ENCODE measurements at regions not wholly inside any gene's neighbourhood (a gene's known extent, or its start where the extent isn't known, plus 50 kb on each side); places are given as distances from the start of the nearest gene placed in this dataset.

DNA sequence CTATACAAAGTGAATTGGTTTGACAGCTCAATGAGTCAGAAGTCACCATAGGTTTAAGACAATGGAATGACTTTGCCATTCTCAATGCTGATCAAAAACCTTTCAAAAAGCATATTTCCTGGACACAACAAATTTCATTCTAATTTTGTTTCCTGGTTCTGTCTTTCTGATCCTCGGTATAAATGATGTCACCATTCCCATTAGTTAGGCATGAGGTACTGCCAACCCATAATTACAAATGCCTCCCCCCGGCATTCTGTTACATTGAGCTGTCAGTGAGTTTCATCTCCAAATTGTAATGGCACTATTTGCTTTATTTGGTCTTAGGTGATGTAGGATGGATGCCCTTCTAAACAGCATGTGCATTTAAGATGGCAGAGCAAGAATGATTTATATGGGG lies 81.7 kb upstream of the NFE2L3 start:
- no peaks in the 10 kb centered on the region for H3K9me3 ChIP-seq
- no peak overlapping the region for H3K4me3 ChIP-seq
- no peaks in the 10 kb centered on the region for H3K4me1 ChIP-seq
- ATAC-seq (no peak), DNase-seq (no peak)
- peaks cover 0 to 12% of the 10 kb centered on the region in 2 donors for H3K27me3 ChIP-seq
- no peaks in the 10 kb centered on the region for H3K36me3 ChIP-seq
- TF ChIP-seq, protein P1, sequence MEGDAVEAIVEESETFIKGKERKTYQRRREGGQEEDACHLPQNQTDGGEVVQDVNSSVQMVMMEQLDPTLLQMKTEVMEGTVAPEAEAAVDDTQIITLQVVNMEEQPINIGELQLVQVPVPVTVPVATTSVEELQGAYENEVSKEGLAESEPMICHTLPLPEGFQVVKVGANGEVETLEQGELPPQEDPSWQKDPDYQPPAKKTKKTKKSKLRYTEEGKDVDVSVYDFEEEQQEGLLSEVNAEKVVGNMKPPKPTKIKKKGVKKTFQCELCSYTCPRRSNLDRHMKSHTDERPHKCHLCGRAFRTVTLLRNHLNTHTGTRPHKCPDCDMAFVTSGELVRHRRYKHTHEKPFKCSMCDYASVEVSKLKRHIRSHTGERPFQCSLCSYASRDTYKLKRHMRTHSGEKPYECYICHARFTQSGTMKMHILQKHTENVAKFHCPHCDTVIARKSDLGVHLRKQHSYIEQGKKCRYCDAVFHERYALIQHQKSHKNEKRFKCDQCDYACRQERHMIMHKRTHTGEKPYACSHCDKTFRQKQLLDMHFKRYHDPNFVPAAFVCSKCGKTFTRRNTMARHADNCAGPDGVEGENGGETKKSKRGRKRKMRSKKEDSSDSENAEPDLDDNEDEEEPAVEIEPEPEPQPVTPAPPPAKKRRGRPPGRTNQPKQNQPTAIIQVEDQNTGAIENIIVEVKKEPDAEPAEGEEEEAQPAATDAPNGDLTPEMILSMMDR (IDR thresholded peaks at IDR 0.05) = no peak
- no peak overlapping the region for H3K27ac ChIP-seq
- intact Hi-C loops (cut with DNase I) = no loop called here

DNA sequence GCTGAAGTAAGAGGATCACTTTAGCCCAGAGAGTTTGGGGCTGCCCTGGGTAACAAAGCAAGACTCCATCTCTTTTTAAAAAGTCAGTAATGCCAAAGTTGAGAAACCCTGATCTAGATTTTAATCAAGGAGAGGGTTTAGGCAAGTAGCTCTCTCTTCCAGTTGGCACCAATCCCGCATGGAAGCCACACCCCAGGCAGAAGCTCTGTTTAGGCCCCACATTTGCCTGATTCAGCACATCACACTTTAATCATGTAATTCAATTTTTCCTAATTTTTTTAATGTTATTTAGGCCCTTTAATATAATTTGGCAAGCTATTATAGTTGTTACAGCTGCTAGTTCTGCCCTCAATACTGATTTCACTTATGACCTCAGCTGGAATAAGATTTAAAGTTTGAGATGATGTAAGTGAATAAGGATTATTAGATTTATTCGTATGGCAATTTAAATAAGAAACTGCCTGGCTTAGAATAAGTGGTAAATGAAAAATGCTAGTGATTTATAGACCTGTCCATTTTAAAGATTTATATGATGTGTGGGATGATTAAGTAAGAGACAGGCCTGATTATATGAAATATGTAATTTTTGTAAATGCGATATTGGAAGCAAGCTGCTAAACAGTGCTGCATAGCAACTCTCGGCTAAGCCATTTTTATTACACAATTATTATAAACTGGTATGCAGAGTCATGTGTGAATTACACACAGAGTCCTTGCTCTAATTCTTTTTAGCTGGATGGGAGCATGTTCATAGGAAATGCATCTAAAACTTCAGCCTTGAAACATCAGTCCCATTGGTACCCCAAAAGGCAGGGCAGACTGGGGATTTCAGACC lies 80.2 kb upstream of the NFE2L3 start:
- Histone ChIP-seq H3K27me3 (peaks cover 10 to 18% of the 10 kb centered on the region in 2 donors), H3K4me1 (no peaks in the 10 kb centered on the region), H3K9me3 (no peaks in the 10 kb centered on the region), H3K36me3 (no peaks in the 10 kb centered on the region), H3K4me3 (no peak overlapping the region), H3K27ac (no peak overlapping the region)
- TF ChIP-seq, protein P1 (IDR thresholded peaks at IDR 0.05) = no peak
- DNase-seq = peak in 1 of 4 donors; percentile 7
- intact Hi-C loops (cut with DNase I) = no loop called here
- no peak for ATAC-seq

DNA sequence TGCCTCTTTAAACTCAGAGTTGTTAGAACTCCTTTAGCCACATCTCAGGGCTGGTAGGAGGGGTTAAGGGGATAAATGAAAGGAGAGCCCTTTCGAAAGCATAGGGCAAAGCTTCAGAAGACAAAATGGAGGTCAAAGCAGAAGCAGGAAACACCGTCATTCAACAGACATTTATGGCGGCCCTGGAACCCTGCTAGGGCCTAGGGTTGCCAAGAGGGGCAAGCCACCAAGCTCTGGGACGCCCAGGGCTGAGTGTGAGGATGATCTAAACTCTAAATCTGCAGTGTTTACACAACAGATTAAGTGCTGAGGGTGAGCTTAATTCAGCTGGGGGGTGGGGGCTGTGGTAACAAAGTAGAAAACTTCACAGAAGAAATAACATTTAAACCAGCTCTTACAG lies 79.0 kb upstream of the NFE2L3 start:
- Histone ChIP-seq H3K9me3 (no peaks in the 10 kb centered on the region), H3K27ac (no peak overlapping the region), H3K4me3 (no peak overlapping the region), H3K36me3 (no peaks in the 10 kb centered on the region), H3K4me1 (no peaks in the 10 kb centered on the region), H3K27me3 (peaks cover 19 to 30% of the 10 kb centered on the region in 2 donors)
- TF ChIP-seq, protein P1 (IDR thresholded peaks at IDR 0.05) = no peak
- no peak for DNase-seq
- no peak for ATAC-seq
- intact Hi-C loops (cut with DNase I) = no loop called here

DNA sequence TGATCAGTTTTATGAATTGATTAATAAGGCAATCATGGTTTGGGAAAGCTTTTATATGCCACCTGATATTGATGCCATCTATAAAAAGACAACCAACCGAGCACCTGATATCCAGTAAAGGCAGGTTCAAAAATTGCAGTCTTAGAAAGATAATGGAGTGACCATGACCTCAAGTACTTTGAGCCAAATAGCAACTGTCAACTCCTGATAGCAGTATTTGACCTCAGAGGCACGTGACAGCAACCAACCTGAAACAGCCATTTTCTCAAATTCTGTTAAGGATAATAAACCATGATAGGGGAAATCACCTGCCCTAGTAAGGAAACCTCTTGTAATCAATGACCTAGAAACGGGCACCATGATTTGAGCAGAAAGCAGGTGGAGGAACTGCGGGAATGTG lies 77.1 kb upstream of the NFE2L3 start:
- Histone ChIP-seq H3K36me3 (no peaks in the 10 kb centered on the region), H3K27me3 (peaks cover 29 to 49% of the 10 kb centered on the region in 2 donors), H3K4me3 (no peak overlapping the region), H3K27ac (no peak overlapping the region), H3K4me1 (peaks cover 0 to 10% of the 10 kb centered on the region in 2 donors), H3K9me3 (no peaks in the 10 kb centered on the region)
- intact Hi-C loops (cut with DNase I) = no loop called here
- TF ChIP-seq, protein P1 (IDR thresholded peaks at IDR 0.05) = no peak
- no peak for DNase-seq
- ATAC-seq = no peak

DNA sequence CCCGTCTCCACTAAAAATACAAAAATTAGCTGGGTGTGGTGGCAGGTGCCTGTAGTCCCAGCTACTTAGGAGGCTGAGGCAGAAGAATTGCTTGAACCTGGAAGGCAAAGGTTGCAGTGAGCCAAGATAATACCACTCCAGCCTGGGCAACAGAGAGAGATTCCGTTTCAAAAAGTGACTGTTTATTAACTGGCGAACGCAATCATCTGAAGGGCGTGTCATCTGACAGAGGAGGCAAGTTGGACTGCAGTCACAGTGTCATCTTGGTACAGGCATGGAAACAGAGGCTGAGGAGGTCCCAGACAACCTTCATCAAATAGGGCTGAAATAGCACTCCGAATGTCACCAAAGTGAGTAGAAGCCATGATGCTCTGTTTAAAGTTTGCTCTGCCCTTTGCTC lies 75.3 kb upstream of the NFE2L3 start:
- Histone ChIP-seq H3K27me3 (peaks cover 29 to 55% of the 10 kb centered on the region in 2 donors), H3K36me3 (no peaks in the 10 kb centered on the region), H3K27ac (no peak overlapping the region), H3K4me3 (no peak overlapping the region), H3K9me3 (no peaks in the 10 kb centered on the region), H3K4me1 (peaks cover 0 to 10% of the 10 kb centered on the region in 2 donors)
- TF ChIP-seq, protein P1 (IDR thresholded peaks at IDR 0.05) = no peak
- intact Hi-C loops (cut with DNase I) = no loop called here
- no peak for DNase-seq
- no peak for ATAC-seq

Data from left lung (tissue), 4 donors.